ENCODE measurements at regions not wholly inside any gene's neighbourhood (a gene's known extent, or its start where the extent isn't known, plus 50 kb on each side); places are given as distances from the start of the nearest gene placed in this dataset.

DNA sequence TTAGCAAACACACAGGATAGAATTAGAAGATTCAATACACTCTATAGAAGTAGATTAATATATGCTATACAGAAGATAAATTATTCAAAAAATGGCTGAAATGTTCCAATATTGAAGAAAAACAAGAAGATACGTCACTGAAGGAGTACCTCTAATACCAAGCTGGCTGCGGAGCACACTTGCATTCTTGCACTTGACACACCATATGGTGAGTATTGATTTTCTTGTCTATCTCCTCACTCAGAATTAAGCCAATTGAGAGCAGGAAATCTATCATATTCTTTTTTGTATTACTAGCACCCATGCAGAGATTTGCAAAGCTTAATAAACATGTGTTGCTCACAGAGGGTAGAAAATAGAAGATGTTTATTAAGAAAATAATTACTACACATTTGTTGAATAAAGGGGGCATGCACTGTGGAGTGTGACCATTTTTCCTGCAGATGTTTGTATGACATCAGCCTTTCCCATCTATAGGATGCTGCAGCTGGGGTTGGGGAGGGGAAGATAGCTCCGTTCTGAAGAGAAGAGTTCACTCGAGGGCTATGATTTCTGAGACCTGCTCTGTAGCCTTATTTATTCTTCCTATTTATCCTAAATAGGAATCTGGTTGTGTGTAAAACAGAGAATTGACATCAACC, 318.1 kb downstream of the HHIPL2 start:
- no peaks in the 10 kb centered on the region for H3K36me3 ChIP-seq (ENCODE audit: insufficient read depth, low read length)
- no peaks in the 10 kb centered on the region for H3K9me3 ChIP-seq (ENCODE audit: low read length)
- no peak overlapping the region for H3K9ac ChIP-seq (ENCODE audit: low read length)
- H3K4me1 ChIP-seq (ENCODE audit: insufficient read depth, low read length): no peaks in the 10 kb centered on the region
- H3K27ac ChIP-seq (ENCODE audit: low read depth, low read length): no peak overlapping the region
- no peaks in the 10 kb centered on the region for H3K27me3 ChIP-seq (ENCODE audit: control insufficient read depth in 1 of 2, insufficient read depth in 2 of 2, low read length in 2 of 2)
- no peak overlapping the region for H3K4me3 ChIP-seq (ENCODE audit: low read depth in 1 of 2, low read length in 2 of 2)

DNA sequence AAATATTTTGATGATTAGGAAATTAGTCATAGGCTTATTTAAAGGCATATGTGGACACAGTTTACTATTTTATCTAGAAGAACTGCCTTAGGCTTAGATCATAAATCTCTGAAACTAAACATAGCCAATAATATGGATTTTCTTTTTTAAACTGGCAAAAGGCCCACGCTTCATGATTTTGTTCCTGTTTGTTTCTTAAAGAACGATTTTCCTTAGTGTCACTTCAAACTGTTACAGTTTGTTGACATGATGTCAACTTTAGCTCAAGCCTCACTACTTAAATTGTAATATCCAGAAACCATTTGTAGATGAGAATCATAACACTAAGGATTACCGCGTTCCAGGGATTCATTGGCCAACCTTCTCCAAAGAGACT, 322.6 kb downstream of the HHIPL2 start:
- H3K4me3 ChIP-seq (ENCODE audit: low read depth in 1 of 2, low read length in 2 of 2): no peak overlapping the region
- no peaks in the 10 kb centered on the region for H3K27me3 ChIP-seq (ENCODE audit: control insufficient read depth in 1 of 2, insufficient read depth in 2 of 2, low read length in 2 of 2)
- H3K4me1 ChIP-seq (ENCODE audit: insufficient read depth, low read length): no peaks in the 10 kb centered on the region
- no peaks in the 10 kb centered on the region for H3K9me3 ChIP-seq (ENCODE audit: low read length)
- no peak overlapping the region for H3K27ac ChIP-seq (ENCODE audit: low read depth, low read length)
- no peak overlapping the region for H3K9ac ChIP-seq (ENCODE audit: low read length)
- no peaks in the 10 kb centered on the region for H3K36me3 ChIP-seq (ENCODE audit: insufficient read depth, low read length)

DNA sequence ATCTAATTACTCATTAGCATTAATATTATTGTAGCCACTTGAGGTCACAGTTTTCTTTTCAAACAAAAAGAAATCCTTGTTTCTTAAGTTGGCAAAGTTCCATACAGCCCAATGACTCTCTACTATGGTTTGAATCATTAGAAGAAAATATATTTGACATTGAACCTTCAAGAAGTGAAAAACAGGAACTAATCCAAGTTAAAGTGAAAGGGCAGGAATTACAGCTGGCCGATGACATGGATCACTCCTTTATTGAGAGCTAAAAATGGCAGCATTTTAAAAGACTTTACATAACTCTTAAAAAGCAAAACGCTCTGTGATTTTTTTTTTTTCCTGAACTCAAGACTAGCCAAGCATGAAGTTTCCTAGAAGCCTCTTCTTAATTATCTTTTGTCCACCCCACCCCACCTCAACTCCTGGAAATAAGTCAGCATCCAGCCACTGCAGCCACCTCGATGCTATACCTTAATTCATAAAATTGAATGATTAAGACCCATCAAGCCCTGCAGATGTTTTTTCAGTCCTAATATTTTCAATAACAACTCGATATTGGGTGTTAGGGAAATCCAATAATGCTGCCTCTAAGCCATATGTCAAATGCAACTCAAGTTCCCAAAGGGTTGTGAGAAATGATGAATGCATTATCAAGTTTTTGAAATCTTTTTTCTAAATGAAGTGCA, 323.1 kb downstream of the HHIPL2 start:
- Histone ChIP-seq H3K9ac (ENCODE audit: low read length) (no peak overlapping the region), H3K9me3 (ENCODE audit: low read length) (no peaks in the 10 kb centered on the region), H3K4me3 (ENCODE audit: low read depth in 1 of 2, low read length in 2 of 2) (no peak overlapping the region), H3K27ac (ENCODE audit: low read depth, low read length) (no peak overlapping the region), H3K4me1 (ENCODE audit: insufficient read depth, low read length) (no peaks in the 10 kb centered on the region), H3K36me3 (ENCODE audit: insufficient read depth, low read length) (no peaks in the 10 kb centered on the region), H3K27me3 (ENCODE audit: control insufficient read depth in 1 of 2, insufficient read depth in 2 of 2, low read length in 2 of 2) (no peaks in the 10 kb centered on the region)

GRCh38 chr1:222224156-222224555, 323.7 kb downstream of the HHIPL2 start:
- no peak overlapping the region for H3K9ac ChIP-seq (ENCODE audit: low read length)
- no peak overlapping the region for H3K27ac ChIP-seq (ENCODE audit: low read depth, low read length)

GRCh38 chr1:222223010-222223409, 324.9 kb downstream of the HHIPL2 start:
- Histone ChIP-seq H3K27me3 (ENCODE audit: control insufficient read depth in 1 of 2, insufficient read depth in 2 of 2, low read length in 2 of 2) (no peaks in the 10 kb centered on the region), H3K4me3 (ENCODE audit: low read depth in 1 of 2, low read length in 2 of 2) (no peak overlapping the region), H3K4me1 (ENCODE audit: insufficient read depth, low read length) (no peaks in the 10 kb centered on the region), H3K36me3 (ENCODE audit: insufficient read depth, low read length) (no peaks in the 10 kb centered on the region), H3K9me3 (ENCODE audit: low read length) (no peaks in the 10 kb centered on the region), H3K9ac (ENCODE audit: low read length) (no peak overlapping the region), H3K27ac (ENCODE audit: low read depth, low read length) (no peak overlapping the region)

More at GRCh38 chr1:222224156-222224555, 323.7 kb downstream of the HHIPL2 start:
- H3K4me3 ChIP-seq (ENCODE audit: low read depth in 1 of 2, low read length in 2 of 2): no peak overlapping the region
- no peaks in the 10 kb centered on the region for H3K9me3 ChIP-seq (ENCODE audit: low read length)
- no peaks in the 10 kb centered on the region for H3K36me3 ChIP-seq (ENCODE audit: insufficient read depth, low read length)
- H3K27me3 ChIP-seq (ENCODE audit: control insufficient read depth in 1 of 2, insufficient read depth in 2 of 2, low read length in 2 of 2): no peaks in the 10 kb centered on the region
- no peaks in the 10 kb centered on the region for H3K4me1 ChIP-seq (ENCODE audit: insufficient read depth, low read length)

- no peaks in the 10 kb centered on the region for H3K36me3 ChIP-seq (ENCODE audit: insufficient read depth, low read length)
- no peak overlapping the region for H3K27ac ChIP-seq (ENCODE audit: low read depth, low read length)
- H3K9me3 ChIP-seq (ENCODE audit: low read length): no peaks in the 10 kb centered on the region
- no peak overlapping the region for H3K4me3 ChIP-seq (ENCODE audit: low read depth in 1 of 2, low read length in 2 of 2)
- no peaks in the 10 kb centered on the region for H3K27me3 ChIP-seq (ENCODE audit: control insufficient read depth in 1 of 2, insufficient read depth in 2 of 2, low read length in 2 of 2)
- no peaks in the 10 kb centered on the region for H3K4me1 ChIP-seq (ENCODE audit: insufficient read depth, low read length)
- H3K9ac ChIP-seq (ENCODE audit: low read length): no peak overlapping the region
These were observed 331.6 kb downstream of the HHIPL2 start for GRCh38 chr1:222216255-222216754.

DNA sequence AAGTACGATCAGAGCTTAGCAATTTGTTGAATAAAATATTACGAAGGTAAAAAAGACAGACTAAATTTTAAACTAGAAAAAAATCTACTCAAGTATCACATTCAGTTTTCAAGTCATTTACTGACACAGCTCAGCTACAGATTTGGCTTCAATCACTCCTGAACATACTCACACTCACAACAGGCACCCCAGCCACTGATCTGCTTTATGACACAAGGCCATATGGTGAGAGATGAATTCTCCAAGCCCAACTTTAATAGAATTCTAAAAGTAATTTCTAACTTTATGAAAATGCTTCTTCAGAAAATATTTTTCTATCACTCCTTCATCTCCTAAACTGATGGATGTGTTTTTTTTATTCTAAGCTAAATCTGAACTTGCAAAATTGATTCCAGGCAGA, 337.1 kb downstream of the HHIPL2 start:
- no peak overlapping the region for H3K27ac ChIP-seq (ENCODE audit: low read depth, low read length)
- no peaks in the 10 kb centered on the region for H3K4me1 ChIP-seq (ENCODE audit: insufficient read depth, low read length)
- no peaks in the 10 kb centered on the region for H3K27me3 ChIP-seq (ENCODE audit: control insufficient read depth in 1 of 2, insufficient read depth in 2 of 2, low read length in 2 of 2)
- no peaks in the 10 kb centered on the region for H3K9me3 ChIP-seq (ENCODE audit: low read length)
- no peaks in the 10 kb centered on the region for H3K36me3 ChIP-seq (ENCODE audit: insufficient read depth, low read length)
- no peak overlapping the region for H3K4me3 ChIP-seq (ENCODE audit: low read depth in 1 of 2, low read length in 2 of 2)
- H3K9ac ChIP-seq (ENCODE audit: low read length): no peak overlapping the region

DNA sequence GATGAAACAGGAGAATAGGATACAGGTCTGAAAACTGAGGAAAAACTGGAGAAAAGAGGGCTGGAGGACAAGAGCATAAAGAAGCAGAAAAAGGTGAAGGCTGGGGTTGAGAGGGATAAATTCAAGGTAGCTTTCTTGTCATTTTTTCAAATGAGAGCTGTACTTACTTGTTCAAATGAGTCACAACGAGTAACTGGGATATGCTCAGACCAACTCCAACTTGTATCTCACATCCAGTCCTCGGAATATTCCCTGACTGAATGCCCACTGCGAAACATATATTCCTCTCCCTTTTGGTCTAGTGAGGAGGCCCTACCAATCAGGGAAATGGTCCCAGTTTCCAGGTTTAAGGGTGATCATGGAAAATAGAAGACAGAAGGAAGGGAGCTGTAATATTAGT, 343.4 kb downstream of the HHIPL2 start:
- no peak overlapping the region for H3K9ac ChIP-seq (ENCODE audit: low read length)
- H3K27me3 ChIP-seq (ENCODE audit: control insufficient read depth in 1 of 2, insufficient read depth in 2 of 2, low read length in 2 of 2): no peaks in the 10 kb centered on the region
- no peaks in the 10 kb centered on the region for H3K4me1 ChIP-seq (ENCODE audit: insufficient read depth, low read length)
- no peak overlapping the region for H3K4me3 ChIP-seq (ENCODE audit: low read depth in 1 of 2, low read length in 2 of 2)
- no peak overlapping the region for H3K27ac ChIP-seq (ENCODE audit: low read depth, low read length)
- H3K9me3 ChIP-seq (ENCODE audit: low read length): no peaks in the 10 kb centered on the region
- H3K36me3 ChIP-seq (ENCODE audit: insufficient read depth, low read length): no peaks in the 10 kb centered on the region

DNA sequence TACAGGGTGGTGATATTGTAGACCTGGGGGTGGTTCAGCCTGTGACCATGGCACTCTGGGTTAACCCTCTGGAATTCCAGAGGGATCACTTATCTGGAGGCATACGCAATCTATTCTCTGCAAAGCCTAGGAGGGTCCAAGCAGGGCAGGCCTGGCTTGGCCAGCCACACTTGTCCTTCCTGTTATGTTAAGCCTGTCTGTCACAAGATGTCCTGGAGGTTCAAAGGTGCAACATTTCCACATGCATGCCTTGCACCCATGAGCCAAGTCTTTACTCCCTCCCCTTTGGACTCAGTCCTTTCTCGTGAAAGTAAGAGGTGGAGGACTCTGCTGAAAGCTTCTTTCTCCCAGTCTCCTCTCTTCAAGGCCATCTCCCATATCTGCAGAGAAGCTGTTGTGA, 345.1 kb downstream of the HHIPL2 start:
- Histone ChIP-seq H3K27me3 (ENCODE audit: control insufficient read depth in 1 of 2, insufficient read depth in 2 of 2, low read length in 2 of 2) (no peaks in the 10 kb centered on the region), H3K27ac (ENCODE audit: low read depth, low read length) (no peak overlapping the region), H3K36me3 (ENCODE audit: insufficient read depth, low read length) (no peaks in the 10 kb centered on the region), H3K4me3 (ENCODE audit: low read depth in 1 of 2, low read length in 2 of 2) (no peak overlapping the region), H3K9me3 (ENCODE audit: low read length) (no peaks in the 10 kb centered on the region), H3K9ac (ENCODE audit: low read length) (no peak overlapping the region), H3K4me1 (ENCODE audit: insufficient read depth, low read length) (no peaks in the 10 kb centered on the region)

DNA sequence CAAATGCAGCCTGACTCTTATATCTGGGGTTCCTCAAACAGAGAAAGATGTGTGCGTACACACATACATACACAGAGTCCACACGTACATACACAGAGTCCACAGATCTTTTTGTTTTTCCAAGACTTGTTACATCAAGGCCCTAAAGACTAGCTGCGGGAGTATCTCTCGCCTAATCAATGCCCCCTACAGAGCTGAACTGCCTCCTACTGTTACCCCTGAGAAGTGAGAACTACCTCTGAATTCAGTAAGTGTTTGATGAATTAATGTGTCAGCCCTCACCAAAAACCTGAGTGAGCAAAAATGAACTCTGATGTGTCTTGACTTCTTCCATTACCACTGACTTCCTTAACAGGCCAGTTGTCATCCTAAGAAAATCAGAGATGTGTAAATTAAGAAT, 351.2 kb downstream of the HHIPL2 start:
- H3K9me3 ChIP-seq (ENCODE audit: low read length): no peaks in the 10 kb centered on the region
- no peaks in the 10 kb centered on the region for H3K36me3 ChIP-seq (ENCODE audit: insufficient read depth, low read length)
- H3K9ac ChIP-seq (ENCODE audit: low read length): no peak overlapping the region
- H3K4me3 ChIP-seq (ENCODE audit: low read depth in 1 of 2, low read length in 2 of 2): no peak overlapping the region
- H3K4me1 ChIP-seq (ENCODE audit: insufficient read depth, low read length): no peaks in the 10 kb centered on the region
- H3K27ac ChIP-seq (ENCODE audit: low read depth, low read length): no peak overlapping the region
- H3K27me3 ChIP-seq (ENCODE audit: control insufficient read depth in 1 of 2, insufficient read depth in 2 of 2, low read length in 2 of 2): no peaks in the 10 kb centered on the region

DNA sequence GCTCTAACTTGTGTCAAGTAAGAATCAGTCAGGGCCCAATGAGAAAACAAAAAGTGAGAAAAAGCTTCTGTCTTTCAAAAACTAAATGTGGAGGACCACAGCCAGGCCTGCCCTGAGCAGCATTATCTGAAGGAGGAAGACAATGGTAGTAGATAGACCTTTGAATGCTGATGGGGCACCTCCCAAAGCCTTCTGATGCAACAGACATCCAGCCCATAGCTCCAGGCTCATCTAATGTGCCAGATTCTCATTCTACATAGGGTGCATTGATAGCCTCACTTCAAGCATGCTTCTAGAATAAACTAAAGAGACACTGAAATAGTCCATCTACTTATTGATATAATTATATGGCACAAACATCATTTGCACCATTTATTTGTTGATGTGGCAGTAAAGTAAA, 351.6 kb downstream of the HHIPL2 start:
- H3K36me3 ChIP-seq (ENCODE audit: insufficient read depth, low read length): no peaks in the 10 kb centered on the region
- H3K9me3 ChIP-seq (ENCODE audit: low read length): no peaks in the 10 kb centered on the region
- H3K4me1 ChIP-seq (ENCODE audit: insufficient read depth, low read length): no peaks in the 10 kb centered on the region
- H3K27me3 ChIP-seq (ENCODE audit: control insufficient read depth in 1 of 2, insufficient read depth in 2 of 2, low read length in 2 of 2): no peaks in the 10 kb centered on the region
- H3K27ac ChIP-seq (ENCODE audit: low read depth, low read length): no peak overlapping the region
- no peak overlapping the region for H3K4me3 ChIP-seq (ENCODE audit: low read depth in 1 of 2, low read length in 2 of 2)
- H3K9ac ChIP-seq (ENCODE audit: low read length): no peak overlapping the region

DNA sequence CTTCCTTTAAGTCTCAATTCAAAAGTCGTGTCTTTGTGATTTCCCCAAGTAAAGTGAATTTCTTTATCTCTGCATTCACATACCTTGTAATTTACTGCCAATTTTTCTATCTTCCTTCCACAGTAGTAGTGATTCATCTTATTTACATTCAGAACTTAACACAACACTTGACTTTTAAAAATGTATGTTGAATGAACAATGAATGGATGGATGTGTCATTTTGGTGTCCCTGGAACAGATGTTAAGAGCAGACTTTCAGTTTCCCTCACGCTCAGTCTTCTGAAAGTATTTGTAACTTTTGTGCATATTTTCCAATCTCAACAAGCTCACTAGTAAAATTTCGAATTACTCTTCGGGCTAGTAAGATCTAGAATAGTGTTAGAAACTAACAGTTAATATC, 352.0 kb downstream of the HHIPL2 start:
- H3K27me3 ChIP-seq (ENCODE audit: control insufficient read depth in 1 of 2, insufficient read depth in 2 of 2, low read length in 2 of 2): no peaks in the 10 kb centered on the region
- H3K36me3 ChIP-seq (ENCODE audit: insufficient read depth, low read length): no peaks in the 10 kb centered on the region
- no peak overlapping the region for H3K9ac ChIP-seq (ENCODE audit: low read length)
- no peaks in the 10 kb centered on the region for H3K4me1 ChIP-seq (ENCODE audit: insufficient read depth, low read length)
- H3K4me3 ChIP-seq (ENCODE audit: low read depth in 1 of 2, low read length in 2 of 2): no peak overlapping the region
- H3K9me3 ChIP-seq (ENCODE audit: low read length): no peaks in the 10 kb centered on the region
- H3K27ac ChIP-seq (ENCODE audit: low read depth, low read length): no peak overlapping the region

Measured in muscle layer of colon (tissue), 2 donors.